KMS-11 (cell line): ENCODE measurements at regions not wholly inside any gene's neighbourhood (a gene's known extent, or its start where the extent isn't known, plus 50 kb on each side); places are given as distances from the start of the nearest gene placed in this dataset.

Experiments
- H2AFZ ChIP-seq: fragments of 200-600 bp; sonication (generic); 2 replicates; pipeline ENCODE4 v1.6.1; 2016; ENCODE audit warnings: antibody characterized with exemption, mixed run types, low read depth
- H3K27ac ChIP-seq: fragments of 200-600 bp; sonication (generic); 2 replicates; pipeline ENCODE4 v1.6.1; 2016; ENCODE audit warnings: mild to moderate bottlenecking, mixed run types
- H3K27me3 ChIP-seq: fragments of 200-600 bp; sonication (generic); 2 replicates; pipeline ENCODE4 v1.6.1; 2017; ENCODE audit warnings: mild to moderate bottlenecking, low read depth, mixed run types, moderate library complexity; ENCODE audit not compliant: insufficient read depth
- H3K36me3 ChIP-seq: fragments of 200-600 bp; sonication (generic); 2 replicates; pipeline ENCODE4 v1.6.1; 2017; ENCODE audit warnings: mild to moderate bottlenecking, mixed run types; ENCODE audit not compliant: insufficient read depth
- H3K4me1 ChIP-seq: fragments of 200-600 bp; sonication (generic); 2 replicates; pipeline ENCODE4 v1.6.1; 2016; ENCODE audit warnings: mild to moderate bottlenecking, low read depth, mixed run types; ENCODE audit not compliant: poor library complexity, severe bottlenecking
- H3K4me2 ChIP-seq: fragments of 200-600 bp; sonication (generic); 2 replicates; pipeline ENCODE4 v1.7.0; 2016; ENCODE audit warnings: mild to moderate bottlenecking, mixed run types
- H3K4me3 ChIP-seq: fragments of 200-600 bp; sonication (generic); IDR thresholded peaks from 2 replicates; pipeline ENCODE4 v1.6.1; 2017; ENCODE audit warnings: low read depth, low read length, mixed read lengths; ENCODE audit not compliant: insufficient read depth
- H3K79me2 ChIP-seq: fragments of 200-600 bp; sonication (generic); 2 replicates; pipeline ENCODE4 v1.6.1; 2016; ENCODE audit warnings: low read depth, mixed run types; ENCODE audit not compliant: insufficient read depth
- H3K9ac ChIP-seq: fragments of 200-600 bp; sonication (generic); 2 replicates; pipeline ENCODE4 v1.6.1; 2016; ENCODE audit warnings: mild to moderate bottlenecking, mixed run types
- H4K20me1 ChIP-seq: fragments of 200-600 bp; sonication (generic); 2 replicates; pipeline ENCODE4 v1.6.1; 2016; ENCODE audit warnings: mild to moderate bottlenecking, mixed run types; ENCODE audit not compliant: insufficient read depth
- TF ChIP-seq, protein P1 (sequence below): fragments of 200-600 bp; sonication (generic); conservative IDR thresholded peaks from 2 replicates; pipeline ENCODE4 v1.6.1; 2017; ENCODE audit warnings: low read depth, mild to moderate bottlenecking, antibody characterized with exemption, low read length, moderate library complexity, mixed read lengths

- Histone ChIP-seq H3K9ac (no peak overlapping the region), H3K79me2 (no peaks in the 10 kb centered on the region), H4K20me1 (no peaks in the 10 kb centered on the region), H3K4me2 (no peak overlapping the region), H3K4me1 (peaks cover 35% of the 10 kb centered on the region), H3K27me3 (no peaks in the 10 kb centered on the region), H3K4me3 (no peak overlapping the region), H3K36me3 (no peaks in the 10 kb centered on the region), H2AFZ (no peak overlapping the region), H3K27ac (no peak overlapping the region)
- TF ChIP-seq, protein P1, sequence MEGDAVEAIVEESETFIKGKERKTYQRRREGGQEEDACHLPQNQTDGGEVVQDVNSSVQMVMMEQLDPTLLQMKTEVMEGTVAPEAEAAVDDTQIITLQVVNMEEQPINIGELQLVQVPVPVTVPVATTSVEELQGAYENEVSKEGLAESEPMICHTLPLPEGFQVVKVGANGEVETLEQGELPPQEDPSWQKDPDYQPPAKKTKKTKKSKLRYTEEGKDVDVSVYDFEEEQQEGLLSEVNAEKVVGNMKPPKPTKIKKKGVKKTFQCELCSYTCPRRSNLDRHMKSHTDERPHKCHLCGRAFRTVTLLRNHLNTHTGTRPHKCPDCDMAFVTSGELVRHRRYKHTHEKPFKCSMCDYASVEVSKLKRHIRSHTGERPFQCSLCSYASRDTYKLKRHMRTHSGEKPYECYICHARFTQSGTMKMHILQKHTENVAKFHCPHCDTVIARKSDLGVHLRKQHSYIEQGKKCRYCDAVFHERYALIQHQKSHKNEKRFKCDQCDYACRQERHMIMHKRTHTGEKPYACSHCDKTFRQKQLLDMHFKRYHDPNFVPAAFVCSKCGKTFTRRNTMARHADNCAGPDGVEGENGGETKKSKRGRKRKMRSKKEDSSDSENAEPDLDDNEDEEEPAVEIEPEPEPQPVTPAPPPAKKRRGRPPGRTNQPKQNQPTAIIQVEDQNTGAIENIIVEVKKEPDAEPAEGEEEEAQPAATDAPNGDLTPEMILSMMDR = no peak
These were observed 94.6 kb downstream of the ZPLD1 start for GRCh38 chr3:102529452-102529851.

GRCh38 chr3:102530415-102531181, 95.8 kb downstream of the ZPLD1 start:
- Histone ChIP-seq H3K27ac (no peak overlapping the region), H3K4me1 (peaks cover 25% of the 10 kb centered on the region), H3K36me3 (no peaks in the 10 kb centered on the region), H3K79me2 (no peaks in the 10 kb centered on the region), H3K9ac (no peak overlapping the region), H3K4me2 (no peak overlapping the region), H3K27me3 (no peaks in the 10 kb centered on the region), H4K20me1 (no peaks in the 10 kb centered on the region), H3K4me3 (no peak overlapping the region), H2AFZ (no peak overlapping the region)
- TF ChIP-seq, protein P1 = no peak

DNA sequence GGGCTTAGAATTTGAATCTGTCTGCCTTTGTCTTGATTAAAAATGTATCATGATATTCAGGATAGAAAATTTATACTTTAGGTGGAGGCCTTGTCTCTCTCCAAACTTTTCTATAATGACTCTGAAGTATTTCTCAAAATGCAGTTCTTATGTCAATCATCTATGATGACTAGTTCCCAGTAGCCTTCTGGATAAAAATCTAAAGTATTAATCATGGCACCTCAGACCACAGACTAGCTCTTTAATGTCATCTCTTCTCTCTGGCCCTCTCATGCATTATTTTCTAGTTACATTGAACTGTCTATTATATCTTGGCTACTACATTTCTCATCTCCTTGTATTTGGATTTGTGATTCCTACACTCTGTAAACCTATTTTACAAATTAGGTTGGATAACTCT, 96.9 kb downstream of the ZPLD1 start:
- no peaks in the 10 kb centered on the region for H3K27me3 ChIP-seq
- no peaks in the 10 kb centered on the region for H3K36me3 ChIP-seq
- no peak overlapping the region for H3K27ac ChIP-seq
- no peak overlapping the region for H2AFZ ChIP-seq
- TF ChIP-seq, protein P1 = no peak
- H3K9ac ChIP-seq = no peak overlapping the region
- no peak overlapping the region for H3K4me3 ChIP-seq
- no peaks in the 10 kb centered on the region for H4K20me1 ChIP-seq
- H3K4me2 ChIP-seq = no peak overlapping the region
- peaks cover 25% of the 10 kb centered on the region for H3K4me1 ChIP-seq
- H3K79me2 ChIP-seq = no peaks in the 10 kb centered on the region

GRCh38 chr3:102532901-102533300, 98.1 kb downstream of the ZPLD1 start:
- Histone ChIP-seq H3K79me2 (no peaks in the 10 kb centered on the region), H3K4me3 (no peak overlapping the region), H3K36me3 (no peaks in the 10 kb centered on the region), H3K27me3 (no peaks in the 10 kb centered on the region), H3K9ac (no peak overlapping the region), H3K4me2 (peak overlapping the region; percentile 8; the same call in 1 of the 2 replicates), H2AFZ (no peak overlapping the region), H4K20me1 (no peaks in the 10 kb centered on the region), H3K4me1 (peaks cover 25% of the 10 kb centered on the region), H3K27ac (no peak overlapping the region)
- TF ChIP-seq, protein P1 = no peak
